Testis (tissue), 2 donors: ENCODE measurements at regions not wholly inside any gene's neighbourhood (a gene's known extent, or its start where the extent isn't known, plus 50 kb on each side); places are given as distances from the start of the nearest gene placed in this dataset.

ENCODE experiments used
- DNase-seq: peaks from one replicate; pipeline ENCODE4 v3.0.0-alpha.2; 2019
- H3K27ac ChIP-seq, 2 donors: fragments of 200-600 bp; sonication (generic); one replicate each; pipeline ENCODE4 v1.5.1; 2019
- H3K27me3 ChIP-seq: fragments of 200-600 bp; sonication (generic); one replicate; pipeline ENCODE4 v1.5.1; 2019
- H3K36me3 ChIP-seq: fragments of 200-600 bp; sonication (generic); one replicate; pipeline ENCODE4 v1.5.1; 2017; ENCODE audit warnings: low read depth; ENCODE audit errors: missing control alignments
- H3K4me1 ChIP-seq: fragments of 200-600 bp; sonication (generic); one replicate; pipeline ENCODE4 v1.5.1; 2019
- H3K4me3 ChIP-seq, 2 donors: fragments of 200-600 bp; sonication (generic); one replicate each; pipeline ENCODE4 v1.5.1; 2017 to 2019
- H3K9me3 ChIP-seq: fragments of 200-600 bp; sonication (generic); one replicate; pipeline ENCODE4 v1.5.1; 2017
- CTCF ChIP-seq, 3 experiments: fragments of 450-650 bp in 2 of 3; fragments of 200-600 bp in 1 of 3; sonication (generic) in 1 of 3; IDR thresholded peaks; one replicate each; pipeline ENCODE4 v1.5.1; 2016 to 2019; ENCODE audit warnings: antibody characterized with exemption in 3 of 3, mild to moderate bottlenecking in 2 of 3, moderate library complexity in 1 of 3
- POLR2A ChIP-seq: fragments of 450-650 bp; IDR thresholded peaks from one replicate; pipeline ENCODE4 v1.6.1; 2017; ENCODE audit warnings: antibody characterized with exemption, mild to moderate bottlenecking, moderate library complexity
- WGBS, 2 donors: methylation state at CpG; one replicate each; pipeline ENCODE4 v1.1.5; 2018; 5-methylcytosine and 5-hydroxymethylcytosine counted together
- intact Hi-C: fragments of 100-400 bp; cut with DNase I; formaldehyde crosslinking; loops from one replicate; pipeline ENCODE4 v1.15.1; 2023; ENCODE audit warnings: low total_unique reads

DNA sequence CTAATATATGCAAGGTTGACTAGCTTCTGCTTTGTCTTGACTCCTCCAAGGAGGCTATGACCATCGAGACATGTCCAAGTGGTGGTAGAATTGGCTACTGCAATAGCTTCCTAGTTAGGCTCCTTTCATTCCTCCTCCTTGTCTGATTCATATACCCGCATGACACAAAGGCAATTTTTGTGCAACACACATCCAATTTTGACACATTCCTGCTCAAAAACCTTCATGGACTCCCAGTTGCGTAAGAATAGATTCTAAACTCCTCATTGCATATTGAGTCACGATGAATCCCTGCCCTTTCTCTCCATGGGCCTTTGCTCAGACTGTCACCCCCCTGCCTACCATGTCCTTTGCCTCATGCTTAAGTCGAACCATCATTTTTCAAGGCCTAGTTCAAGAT lies 344.5 kb downstream of the ACTL7B start:
- Histone ChIP-seq H3K9me3 (no peaks in the 10 kb centered on the region), H3K4me3 (no peak overlapping the region), H3K27me3 (no peaks in the 10 kb centered on the region), H3K4me1 (no peaks in the 10 kb centered on the region), H3K36me3 (no peaks in the 10 kb centered on the region), H3K27ac (no peak overlapping the region)
- intact Hi-C loops: no loop called here
- TF ChIP-seq CTCF (IDR thresholded peaks at IDR 0.05) (no peak), POLR2A (no peak)
- WGBS, 2 donors: 91 to 94% methylated on average over 5 of the region's 5 CpGs
- DNase-seq: no peak

GRCh38 chr9:108496846-108497245 lies 358.9 kb downstream of the ACTL7B start:
- H3K4me3 ChIP-seq: no peak overlapping the region
- H3K9me3 ChIP-seq: no peaks in the 10 kb centered on the region
- H3K36me3 ChIP-seq: no peaks in the 10 kb centered on the region
- H3K4me1 ChIP-seq: no peaks in the 10 kb centered on the region
- no peak overlapping the region for H3K27ac ChIP-seq
- no peak for DNase-seq
- H3K27me3 ChIP-seq: no peaks in the 10 kb centered on the region
- WGBS, 2 donors: 73 to 77% methylated on average over 4 of the region's 4 CpGs
- TF ChIP-seq POLR2A (no peak), CTCF (IDR thresholded peaks at IDR 0.05) (no peak)
- intact Hi-C loops: no loop called here

- Histone ChIP-seq H3K4me1 (no peaks in the 10 kb centered on the region), H3K4me3 (no peak overlapping the region), H3K36me3 (no peaks in the 10 kb centered on the region), H3K9me3 (no peaks in the 10 kb centered on the region), H3K27ac (no peak overlapping the region), H3K27me3 (no peaks in the 10 kb centered on the region)
- TF ChIP-seq POLR2A (no peak), CTCF (IDR thresholded peaks at IDR 0.05) (no peak)
- WGBS, 2 donors: 97 to 100% methylated on average over 1 of the region's 1 CpG
- intact Hi-C loops: no loop called here
- no peak for DNase-seq
These were observed 366.2 kb downstream of the ACTL7B start for GRCh38 chr9:108489567-108489966.

DNA sequence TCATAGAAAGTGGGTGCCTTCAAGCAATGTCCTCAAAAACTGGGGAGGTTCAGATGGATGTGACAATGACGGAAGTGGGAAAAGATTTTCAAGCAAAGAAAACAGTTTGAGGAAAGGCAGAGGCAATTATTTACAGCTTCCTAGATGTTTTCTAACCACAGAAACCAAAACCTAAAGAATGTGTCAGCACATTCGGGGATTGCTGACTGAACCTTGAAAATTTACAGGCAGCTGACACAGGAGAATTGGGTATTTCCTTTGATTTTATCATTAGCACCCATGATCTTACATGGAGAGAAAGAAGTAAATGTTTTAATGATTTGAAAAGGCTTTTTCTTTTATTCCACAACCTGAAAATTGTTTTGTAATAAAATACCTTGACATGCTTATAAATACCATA lies 369.0 kb downstream of the ACTL7B start:
- 65 to 77% methylated on average over 2 of the region's 2 CpGs for WGBS, 2 donors
- Histone ChIP-seq H3K9me3 (no peaks in the 10 kb centered on the region), H3K27ac (no peak overlapping the region), H3K4me1 (no peaks in the 10 kb centered on the region), H3K27me3 (no peaks in the 10 kb centered on the region), H3K36me3 (no peaks in the 10 kb centered on the region), H3K4me3 (no peak overlapping the region)
- DNase-seq: no peak
- TF ChIP-seq CTCF (IDR thresholded peaks at IDR 0.05) (no peak), POLR2A (no peak)
- intact Hi-C loops: no loop called here

DNA sequence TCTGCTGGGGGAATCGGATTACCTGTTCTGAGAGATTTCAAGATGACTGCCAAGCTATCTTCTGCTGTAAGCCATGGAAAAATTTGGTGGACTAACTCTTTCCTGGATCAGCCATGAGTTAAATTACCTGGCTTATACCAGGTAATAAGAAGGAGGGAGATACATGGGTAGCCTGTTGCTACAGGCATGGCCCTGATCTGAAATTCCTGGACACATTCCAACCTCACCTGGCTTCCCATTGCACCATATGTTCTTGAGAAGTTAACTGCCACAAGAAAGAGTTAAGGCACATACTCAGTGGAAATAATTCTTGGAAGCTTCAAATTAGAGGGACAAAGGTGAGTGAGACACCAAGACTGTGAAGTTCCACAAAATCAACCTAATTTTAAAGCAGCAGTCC lies 371.3 kb downstream of the ACTL7B start:
- H3K4me1 ChIP-seq: no peaks in the 10 kb centered on the region
- no peak for DNase-seq
- no peaks in the 10 kb centered on the region for H3K9me3 ChIP-seq
- TF ChIP-seq CTCF (IDR thresholded peaks at IDR 0.05) (no peak), POLR2A (no peak)
- WGBS, 2 donors: 93 to 100% methylated on average over 1 of the region's 1 CpG
- intact Hi-C loops: no loop called here
- H3K36me3 ChIP-seq: no peaks in the 10 kb centered on the region
- H3K4me3 ChIP-seq: no peak overlapping the region
- H3K27ac ChIP-seq: no peak overlapping the region
- no peaks in the 10 kb centered on the region for H3K27me3 ChIP-seq
